NT2/D1 (cell line): ENCODE measurements at regions not wholly inside any gene's neighbourhood (a gene's known extent, or its start where the extent isn't known, plus 50 kb on each side); places are given as distances from the start of the nearest gene placed in this dataset.

ENCODE experiments used
- DNase-seq: peaks from one replicate; pipeline ENCODE4 v3.0.0-alpha.2; 2011; ENCODE audit warnings: low read depth, low spot score
- H3K27me3 ChIP-seq: 2 replicates; pipeline ENCODE4 v1.6.0; 2011; ENCODE audit warnings: mild to moderate bottlenecking; ENCODE audit not compliant: insufficient read length, insufficient read depth
- H3K36me3 ChIP-seq: 2 replicates; pipeline ENCODE4 v1.6.1; 2011; ENCODE audit warnings: mild to moderate bottlenecking, low read length, mixed read lengths; ENCODE audit not compliant: insufficient read depth, insufficient read length
- H3K4me1 ChIP-seq: 2 replicates; pipeline ENCODE4 v1.5.1; 2011; ENCODE audit not compliant: insufficient read depth, insufficient read length
- H3K4me3 ChIP-seq: 2 replicates; pipeline ENCODE4 v1.5.1; 2011; ENCODE audit warnings: low read depth; ENCODE audit not compliant: insufficient read length
- H3K9ac ChIP-seq: 2 replicates; pipeline ENCODE4 v1.6.0; 2011; ENCODE audit warnings: low read depth; ENCODE audit not compliant: insufficient read length
- H3K9me3 ChIP-seq: 2 replicates; pipeline ENCODE4 v1.5.1; 2011; ENCODE audit warnings: mild to moderate bottlenecking, low read length; ENCODE audit not compliant: insufficient read depth
- SUZ12 ChIP-seq: IDR thresholded peaks from 2 replicates; pipeline ENCODE4 v1.6.1; 2011; ENCODE audit not compliant: insufficient read length, insufficient read depth; ENCODE audit errors: extremely low read depth
- YY1 ChIP-seq: IDR thresholded peaks from 2 replicates; pipeline ENCODE4 v1.6.1; 2011; ENCODE audit not compliant: insufficient read length, insufficient read depth
- ZNF274 ChIP-seq: IDR thresholded peaks from 2 replicates; pipeline ENCODE4 v1.6.1; 2011; ENCODE audit warnings: mild to moderate bottlenecking, low read depth, low read length

- H3K9me3 ChIP-seq: no peaks in the 10 kb centered on the region
- no peak overlapping the region for H3K4me3 ChIP-seq
- no peaks in the 10 kb centered on the region for H3K4me1 ChIP-seq
- no peak for DNase-seq
- no peaks in the 10 kb centered on the region for H3K27me3 ChIP-seq
- no peaks in the 10 kb centered on the region for H3K36me3 ChIP-seq
- no peak overlapping the region for H3K9ac ChIP-seq
- no peak for TF ChIP-seq ZNF274
Measured at GRCh38 chr5:91670122-91670521, 287.0 kb upstream of the ARRDC3 start.

DNA sequence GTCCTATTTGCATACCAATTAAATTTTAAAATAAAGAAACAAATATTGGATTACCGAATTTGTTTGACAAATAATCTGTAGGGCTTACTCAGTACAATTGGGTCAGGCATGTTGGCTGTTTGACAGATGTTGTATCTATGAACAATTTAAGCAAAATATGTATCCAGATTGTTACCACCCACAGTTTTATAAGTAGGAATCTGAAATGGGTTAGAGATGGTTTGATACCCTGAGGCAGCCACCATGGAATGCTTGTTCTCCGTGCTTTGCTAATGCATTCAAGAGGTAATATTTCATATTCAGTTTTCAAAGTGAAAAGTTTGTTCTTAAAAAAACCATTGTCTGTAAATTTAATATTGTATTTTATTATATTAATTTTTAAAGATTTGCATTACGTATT lies 285.1 kb upstream of the ARRDC3 start:
- no peak overlapping the region for H3K9ac ChIP-seq
- no peaks in the 10 kb centered on the region for H3K9me3 ChIP-seq
- H3K4me1 ChIP-seq: no peaks in the 10 kb centered on the region
- H3K27me3 ChIP-seq: no peaks in the 10 kb centered on the region
- DNase-seq: no peak
- H3K36me3 ChIP-seq: no peaks in the 10 kb centered on the region
- no peak for TF ChIP-seq ZNF274
- no peak for TF ChIP-seq SUZ12
- no peak for TF ChIP-seq YY1
- no peak overlapping the region for H3K4me3 ChIP-seq

- H3K9me3 ChIP-seq: peaks cover 11% of the 10 kb centered on the region; the same call in 1 of the 2 replicates
- no peaks in the 10 kb centered on the region for H3K36me3 ChIP-seq
- H3K4me3 ChIP-seq: no peak overlapping the region
- no peak overlapping the region for H3K9ac ChIP-seq
- H3K27me3 ChIP-seq: no peaks in the 10 kb centered on the region
- TF ChIP-seq SUZ12: no peak
- TF ChIP-seq YY1: no peak
- TF ChIP-seq ZNF274: no peak
- H3K4me1 ChIP-seq: no peaks in the 10 kb centered on the region
- no peak for DNase-seq
Measured at GRCh38 chr5:91652678-91653077, 269.6 kb upstream of the ARRDC3 start.

DNA sequence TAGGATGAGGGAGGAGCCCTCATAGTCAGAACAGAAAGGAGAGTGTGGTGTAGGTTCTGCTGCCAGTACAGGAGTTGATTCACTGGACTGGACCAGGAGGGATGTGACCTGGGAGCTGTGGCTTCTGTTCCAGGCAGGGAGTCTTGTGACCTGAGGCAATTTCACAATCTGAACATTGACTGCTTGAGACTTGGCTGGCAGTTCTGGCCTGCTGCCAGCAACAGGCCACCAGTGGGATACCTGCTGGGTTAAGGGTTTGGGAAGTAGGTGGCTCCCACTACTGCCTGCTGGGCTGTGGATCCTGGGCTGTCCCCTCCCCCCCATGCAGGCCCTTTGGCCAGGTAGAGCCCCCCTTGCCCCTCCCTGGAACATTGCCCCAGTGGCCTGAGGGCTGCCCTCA lies 268.6 kb upstream of the ARRDC3 start:
- H3K4me1 ChIP-seq: no peaks in the 10 kb centered on the region
- no peak overlapping the region for H3K9ac ChIP-seq
- DNase-seq: no peak
- H3K9me3 ChIP-seq: peaks cover 8% of the 10 kb centered on the region; the same call in 1 of the 2 replicates
- TF ChIP-seq SUZ12 (no peak), ZNF274 (no peak), YY1 (no peak)
- H3K27me3 ChIP-seq: no peaks in the 10 kb centered on the region
- H3K36me3 ChIP-seq: no peaks in the 10 kb centered on the region
- H3K4me3 ChIP-seq: no peak overlapping the region

DNA sequence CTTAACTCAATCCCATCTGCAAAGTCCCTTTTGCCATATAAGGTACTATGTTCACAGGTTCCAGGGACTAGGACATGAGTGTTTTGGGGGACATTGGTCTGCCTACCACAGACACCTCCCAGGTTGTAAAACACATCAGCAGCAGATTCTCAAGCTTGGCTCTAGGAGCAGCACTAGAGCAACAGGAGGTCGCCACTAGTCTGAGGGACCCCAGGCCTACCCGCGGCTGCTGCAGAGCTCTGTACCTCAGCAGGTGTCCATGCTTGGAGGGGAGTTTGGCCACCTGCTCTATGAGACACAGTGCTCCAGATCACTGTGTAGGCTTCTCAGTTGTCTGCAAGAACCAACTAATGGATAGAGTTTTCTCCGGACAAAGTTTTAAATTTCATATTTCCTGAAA lies 262.2 kb upstream of the ARRDC3 start:
- H3K4me1 ChIP-seq: no peaks in the 10 kb centered on the region
- no peak for DNase-seq
- H3K9ac ChIP-seq: no peak overlapping the region
- H3K36me3 ChIP-seq: no peaks in the 10 kb centered on the region
- H3K9me3 ChIP-seq: no peaks in the 10 kb centered on the region
- no peaks in the 10 kb centered on the region for H3K27me3 ChIP-seq
- no peak overlapping the region for H3K4me3 ChIP-seq
- TF ChIP-seq YY1 (no peak), SUZ12 (no peak)

DNA sequence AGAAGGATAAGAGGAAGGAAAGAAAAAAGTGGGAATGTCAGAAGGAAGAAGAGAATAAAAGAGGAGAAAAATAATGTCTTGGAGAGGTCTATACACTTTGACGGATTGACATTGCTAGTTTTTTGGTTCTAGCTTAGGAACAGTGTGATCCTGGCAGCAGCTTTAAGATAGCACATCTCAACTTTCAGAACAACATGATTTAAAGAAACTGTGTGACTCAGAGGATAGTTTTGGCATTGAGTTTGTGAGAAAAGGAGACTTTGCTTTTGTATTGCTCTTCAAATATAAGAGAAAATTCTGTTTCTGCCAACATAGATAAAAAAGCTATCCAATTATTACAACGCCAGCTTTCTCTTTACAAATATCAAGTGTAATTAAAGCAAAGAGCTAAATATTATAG lies 260.7 kb upstream of the ARRDC3 start:
- Histone ChIP-seq H3K9ac (no peak overlapping the region), H3K4me3 (no peak overlapping the region), H3K9me3 (no peaks in the 10 kb centered on the region), H3K27me3 (no peaks in the 10 kb centered on the region), H3K36me3 (no peaks in the 10 kb centered on the region), H3K4me1 (no peaks in the 10 kb centered on the region)
- TF ChIP-seq SUZ12: no peak
- no peak for TF ChIP-seq YY1
- TF ChIP-seq ZNF274: no peak
- DNase-seq: no peak

GRCh38 chr5:91642581-91642980 lies 259.5 kb upstream of the ARRDC3 start:
- no peaks in the 10 kb centered on the region for H3K27me3 ChIP-seq
- H3K9me3 ChIP-seq: no peaks in the 10 kb centered on the region
- no peak for DNase-seq
- H3K36me3 ChIP-seq: no peaks in the 10 kb centered on the region
- H3K9ac ChIP-seq: no peak overlapping the region
- TF ChIP-seq YY1: no peak
- TF ChIP-seq SUZ12: no peak
- TF ChIP-seq ZNF274: no peak
- no peak overlapping the region for H3K4me3 ChIP-seq
- H3K4me1 ChIP-seq: no peaks in the 10 kb centered on the region

DNA sequence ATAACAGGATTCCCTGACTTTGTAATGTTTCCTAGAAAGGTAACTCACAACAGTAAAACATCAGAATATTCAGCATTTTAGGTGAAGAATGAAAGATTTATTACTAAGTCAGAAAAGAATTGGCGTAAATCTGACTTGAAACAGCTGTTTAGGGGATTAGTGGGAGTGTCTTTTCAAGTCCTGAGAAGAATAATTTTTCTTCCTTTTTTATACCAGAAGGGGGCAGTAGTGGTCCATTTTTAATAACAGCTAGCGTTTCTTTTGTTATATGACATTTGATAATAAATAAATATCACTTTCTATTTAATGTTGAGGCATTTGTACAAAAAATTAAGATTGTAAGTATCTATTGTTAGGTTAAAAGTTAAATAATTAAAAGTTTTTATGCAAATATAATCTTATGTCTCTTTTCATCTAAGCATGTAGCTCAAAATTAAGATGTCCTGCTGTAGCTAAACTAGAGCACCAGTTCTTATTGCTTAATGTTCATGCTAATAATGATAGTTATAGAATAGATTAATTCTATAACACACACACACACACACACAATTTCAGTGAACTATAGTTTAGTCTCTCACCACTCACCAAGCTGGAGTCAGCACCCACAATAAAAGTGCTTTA lies 258.7 kb upstream of the ARRDC3 start:
- no peak overlapping the region for H3K9ac ChIP-seq
- no peak overlapping the region for H3K4me3 ChIP-seq
- TF ChIP-seq YY1: no peak
- TF ChIP-seq SUZ12: no peak
- TF ChIP-seq ZNF274: no peak
- no peaks in the 10 kb centered on the region for H3K9me3 ChIP-seq
- H3K36me3 ChIP-seq: no peaks in the 10 kb centered on the region
- no peak for DNase-seq
- no peaks in the 10 kb centered on the region for H3K27me3 ChIP-seq
- no peaks in the 10 kb centered on the region for H3K4me1 ChIP-seq
